MM.1S (cell line): ENCODE measurements at regions not wholly inside any gene's neighbourhood (a gene's known extent, or its start where the extent isn't known, plus 50 kb on each side); places are given as distances from the start of the nearest gene placed in this dataset.

Experiments
- DNase-seq: peaks from one replicate; pipeline ENCODE4 v3.0.0-alpha.2; 2015
- H2AFZ ChIP-seq: fragments of 300-600 bp; sonication (generic); 2 replicates; pipeline ENCODE4 v1.6.0; 2016; ENCODE audit warnings: antibody characterized with exemption, low read length
- H3F3A ChIP-seq: fragments of 300-600 bp; sonication (generic); 2 replicates; pipeline ENCODE4 v1.6.1; 2016; ENCODE audit warnings: mild to moderate bottlenecking, antibody characterized with exemption, low read length, moderate library complexity, mixed read lengths; ENCODE audit not compliant: insufficient read depth
- H3K27ac ChIP-seq: fragments of 300-600 bp; sonication (generic); 2 replicates; pipeline ENCODE4 v1.5.1; 2016; ENCODE audit warnings: mild to moderate bottlenecking, low read length
- H3K27me3 ChIP-seq: fragments of 300-600 bp; sonication (generic); replicated peaks from 2 replicates; pipeline ENCODE4 v1.6.0; 2016; ENCODE audit warnings: low read length; ENCODE audit not compliant: insufficient read depth
- H3K36me3 ChIP-seq: fragments of 300-600 bp; sonication (generic); replicated peaks from 2 replicates; pipeline ENCODE4 v1.6.1; 2016; ENCODE audit warnings: mild to moderate bottlenecking, low read length, mixed read lengths; ENCODE audit not compliant: insufficient read depth
- H3K4me1 ChIP-seq: fragments of 300-600 bp; sonication (generic); 2 replicates; pipeline ENCODE4 v1.6.1; 2016; ENCODE audit warnings: low read length, mixed read lengths
- H3K4me2 ChIP-seq: fragments of 300-600 bp; sonication (generic); 2 replicates; pipeline ENCODE4 v1.6.0; 2016; ENCODE audit warnings: low read depth, low read length
- H3K4me3 ChIP-seq: fragments of 300-600 bp; sonication (generic); 2 replicates; pipeline ENCODE4 v1.5.1; 2016; ENCODE audit warnings: low read length, mixed read lengths
- H3K79me2 ChIP-seq: fragments of 300-600 bp; sonication (generic); 2 replicates; pipeline ENCODE4 v1.6.1; 2016; ENCODE audit warnings: mixed run types, low read length, mixed read lengths
- H3K9ac ChIP-seq: fragments of 300-600 bp; sonication (generic); 2 replicates; pipeline ENCODE4 v1.6.1; 2016; ENCODE audit warnings: low read length, mixed read lengths
- H3K9me2 ChIP-seq: fragments of 300-600 bp; sonication (generic); replicated peaks from 2 replicates; pipeline ENCODE4 v1.6.1; 2016; ENCODE audit warnings: mild to moderate bottlenecking, low read length, mixed read lengths; ENCODE audit not compliant: insufficient read depth
- H3K9me3 ChIP-seq: fragments of 300-600 bp; sonication (generic); replicated peaks from 2 replicates; pipeline ENCODE4 v1.6.1; 2016; ENCODE audit warnings: mild to moderate bottlenecking, low read length, mixed read lengths; ENCODE audit not compliant: insufficient read depth
- H4K20me1 ChIP-seq: fragments of 300-600 bp; sonication (generic); 2 replicates; pipeline ENCODE4 v1.6.1; 2016; ENCODE audit warnings: mild to moderate bottlenecking, low read length, moderate library complexity, mixed read lengths; ENCODE audit not compliant: insufficient read depth
- EZH2 ChIP-seq: fragments of 300-600 bp; sonication (generic); optimal IDR thresholded peaks from 2 replicates; pipeline ENCODE3; 2017; ENCODE audit warnings: low read depth, mild to moderate bottlenecking, antibody characterized with exemption, low read length, mixed read lengths
- EZH2phosphoT487 ChIP-seq: fragments of 300-600 bp; sonication (generic); IDR thresholded peaks from 2 replicates; pipeline ENCODE4 v1.6.1; 2018; ENCODE audit warnings: antibody characterized with exemption, low read length
- TF ChIP-seq, protein P1 (sequence below): fragments of 300-600 bp; sonication (generic); IDR thresholded peaks from 2 replicates; pipeline ENCODE4 v1.5.1; 2016; ENCODE audit warnings: antibody characterized with exemption, low read length, mixed read lengths

DNA sequence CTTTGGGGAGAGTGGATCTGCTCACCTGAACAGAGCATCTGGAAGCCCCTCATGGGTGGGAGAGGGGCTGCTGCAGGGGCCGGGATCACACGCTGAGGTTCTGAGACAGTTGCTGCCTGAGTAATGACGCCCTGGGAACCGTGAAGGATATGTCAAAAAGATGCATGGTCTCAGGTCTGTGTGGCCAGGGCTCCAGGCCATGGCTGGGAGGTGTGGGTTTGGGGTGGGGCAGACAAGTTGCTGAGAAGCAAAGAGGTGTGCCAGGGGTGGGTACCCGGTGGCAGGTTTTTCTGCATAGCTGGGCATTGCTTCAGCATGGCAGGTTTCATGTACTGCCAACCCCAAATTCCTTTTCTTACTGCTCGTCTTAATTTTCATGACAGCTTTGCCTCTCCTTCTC is 133.5 kb downstream of the RPIA start:
- Histone ChIP-seq H3K4me3 (no peak overlapping the region), H3K9me3 (no peaks in the 10 kb centered on the region), H3K4me1 (no peaks in the 10 kb centered on the region), H3K27ac (no peak overlapping the region), H3K36me3 (no peaks in the 10 kb centered on the region), H3K27me3 (no peaks in the 10 kb centered on the region), H4K20me1 (no peaks in the 10 kb centered on the region), H3K9ac (no peak overlapping the region), H3K4me2 (no peak overlapping the region), H3K9me2 (no peaks in the 10 kb centered on the region), H3F3A (no peaks in the 10 kb centered on the region), H2AFZ (no peak overlapping the region), H3K79me2 (no peaks in the 10 kb centered on the region)
- DNase-seq = no peak
- TF ChIP-seq, protein P1, sequence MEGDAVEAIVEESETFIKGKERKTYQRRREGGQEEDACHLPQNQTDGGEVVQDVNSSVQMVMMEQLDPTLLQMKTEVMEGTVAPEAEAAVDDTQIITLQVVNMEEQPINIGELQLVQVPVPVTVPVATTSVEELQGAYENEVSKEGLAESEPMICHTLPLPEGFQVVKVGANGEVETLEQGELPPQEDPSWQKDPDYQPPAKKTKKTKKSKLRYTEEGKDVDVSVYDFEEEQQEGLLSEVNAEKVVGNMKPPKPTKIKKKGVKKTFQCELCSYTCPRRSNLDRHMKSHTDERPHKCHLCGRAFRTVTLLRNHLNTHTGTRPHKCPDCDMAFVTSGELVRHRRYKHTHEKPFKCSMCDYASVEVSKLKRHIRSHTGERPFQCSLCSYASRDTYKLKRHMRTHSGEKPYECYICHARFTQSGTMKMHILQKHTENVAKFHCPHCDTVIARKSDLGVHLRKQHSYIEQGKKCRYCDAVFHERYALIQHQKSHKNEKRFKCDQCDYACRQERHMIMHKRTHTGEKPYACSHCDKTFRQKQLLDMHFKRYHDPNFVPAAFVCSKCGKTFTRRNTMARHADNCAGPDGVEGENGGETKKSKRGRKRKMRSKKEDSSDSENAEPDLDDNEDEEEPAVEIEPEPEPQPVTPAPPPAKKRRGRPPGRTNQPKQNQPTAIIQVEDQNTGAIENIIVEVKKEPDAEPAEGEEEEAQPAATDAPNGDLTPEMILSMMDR = no peak
- no peak for TF ChIP-seq EZH2phosphoT487
- no peak for TF ChIP-seq EZH2

DNA sequence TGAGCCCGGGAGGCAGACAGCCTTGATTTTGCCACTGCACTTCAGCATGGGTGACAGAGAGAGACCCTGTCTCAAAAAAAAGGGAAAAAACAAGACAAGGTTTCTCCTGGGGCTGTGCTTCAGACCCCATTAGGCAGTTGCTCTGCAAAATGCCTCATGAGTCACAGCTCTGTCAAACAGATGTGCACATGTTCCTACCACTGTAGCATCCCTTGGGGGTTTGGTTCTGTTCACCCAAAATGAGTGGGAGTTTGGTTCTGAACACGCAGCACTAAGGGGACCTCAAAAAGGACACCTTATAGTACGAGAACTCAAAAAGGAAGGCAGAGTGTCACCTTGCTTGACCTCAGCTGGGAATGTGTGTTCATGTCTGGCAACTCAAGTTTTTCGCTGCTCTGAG is 134.9 kb downstream of the RPIA start:
- Histone ChIP-seq H3K36me3 (no peaks in the 10 kb centered on the region), H3K4me3 (no peak overlapping the region), H3K9ac (no peak overlapping the region), H2AFZ (no peak overlapping the region), H3F3A (no peaks in the 10 kb centered on the region), H3K79me2 (no peaks in the 10 kb centered on the region), H3K9me3 (no peaks in the 10 kb centered on the region), H3K27me3 (no peaks in the 10 kb centered on the region), H3K4me2 (no peak overlapping the region), H4K20me1 (no peaks in the 10 kb centered on the region), H3K27ac (no peak overlapping the region), H3K9me2 (no peaks in the 10 kb centered on the region), H3K4me1 (no peaks in the 10 kb centered on the region)
- no peak for DNase-seq
- TF ChIP-seq EZH2 = no peak
- TF ChIP-seq, protein P1 = no peak
- no peak for TF ChIP-seq EZH2phosphoT487

DNA sequence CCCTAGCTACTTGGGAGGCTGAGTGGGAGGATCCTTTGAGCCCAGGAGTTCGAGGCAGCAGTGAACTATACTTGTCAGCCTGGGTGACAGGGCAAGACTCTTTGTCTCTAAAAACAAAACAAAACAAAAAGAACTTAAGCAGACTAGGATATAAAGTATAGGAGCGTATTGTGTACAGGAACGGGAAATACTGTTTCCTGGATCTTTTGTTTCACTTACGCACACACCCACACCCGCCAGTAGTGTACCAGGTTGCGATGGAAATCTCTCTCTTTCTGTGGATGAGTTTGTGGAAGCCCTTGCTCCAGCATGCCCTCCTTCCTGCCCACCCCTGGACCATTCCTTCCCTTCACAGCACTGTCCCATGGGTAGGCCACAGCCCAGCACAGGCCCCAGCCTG is 136.3 kb downstream of the RPIA start:
- H3F3A ChIP-seq = no peaks in the 10 kb centered on the region
- H3K9me2 ChIP-seq = no peaks in the 10 kb centered on the region
- TF ChIP-seq EZH2phosphoT487 = no peak
- TF ChIP-seq, protein P1 = no peak
- no peak for TF ChIP-seq EZH2
- H3K9me3 ChIP-seq = no peaks in the 10 kb centered on the region
- H3K79me2 ChIP-seq = no peaks in the 10 kb centered on the region
- no peak overlapping the region for H3K4me3 ChIP-seq
- H3K4me2 ChIP-seq = no peak overlapping the region
- H4K20me1 ChIP-seq = no peaks in the 10 kb centered on the region
- no peaks in the 10 kb centered on the region for H3K36me3 ChIP-seq
- H3K9ac ChIP-seq = no peak overlapping the region
- H3K27ac ChIP-seq = no peak overlapping the region
- H2AFZ ChIP-seq = no peak overlapping the region
- no peak for DNase-seq
- H3K27me3 ChIP-seq = no peaks in the 10 kb centered on the region
- H3K4me1 ChIP-seq = no peaks in the 10 kb centered on the region
